Stimulated activated naive CD8-positive, alpha-beta T cell treated with anti-CD3 and anti-CD28 coated beads, Interleukin-15, Interleukin-2, amounts not matched to agents 100 ng/mL and 50 ng/mL, for 24 hours (primary cell): ENCODE measurements at regions not wholly inside any gene's neighbourhood (a gene's known extent, or its start where the extent isn't known, plus 50 kb on each side); places are given as distances from the start of the nearest gene placed in this dataset.

Source experiments
- H3K27ac Mint-ChIP-seq: one replicate; pipeline ENCODE4 v1.8.0; 2021; ENCODE audit warnings: mild to moderate bottlenecking, mixed read lengths
- H3K27me3 Mint-ChIP-seq: one replicate; pipeline ENCODE4 v1.8.0; 2021; ENCODE audit warnings: mixed read lengths
- H3K36me3 Mint-ChIP-seq: one replicate; pipeline ENCODE4 v1.8.0; 2021; ENCODE audit warnings: low read depth, mixed read lengths
- H3K4me1 Mint-ChIP-seq: one replicate; pipeline ENCODE4 v1.8.0; 2021; ENCODE audit warnings: low read depth, mixed read lengths
- H3K4me3 Mint-ChIP-seq: one replicate; pipeline ENCODE4 v1.8.0; 2021; ENCODE audit warnings: mild to moderate bottlenecking, mixed read lengths
- H3K9me3 Mint-ChIP-seq: one replicate; pipeline ENCODE4 v1.8.0; 2021; ENCODE audit warnings: mixed read lengths

DNA sequence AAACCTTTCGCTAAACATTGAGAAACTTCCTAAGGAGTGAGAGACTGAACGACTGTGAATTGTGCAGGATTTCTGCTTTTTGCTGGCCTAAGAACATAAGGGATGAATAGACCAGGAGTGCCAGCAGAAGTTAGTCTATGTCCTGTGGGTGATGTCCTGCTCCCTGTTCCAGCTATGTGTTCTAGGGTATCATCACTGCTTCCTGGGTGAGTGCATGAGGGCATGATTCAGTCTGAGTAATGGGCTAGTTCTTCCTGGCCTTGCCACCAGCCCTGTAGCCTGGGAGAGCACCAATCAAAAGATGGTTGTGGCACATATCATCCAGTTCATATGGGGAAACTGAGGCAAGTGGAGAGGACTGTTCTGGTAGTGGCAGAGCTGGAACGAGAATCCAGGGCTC is 153.9 kb upstream of the TPM1 start:
- no peak overlapping the region for H3K27ac Mint-ChIP-seq
- no peaks in the 10 kb centered on the region for H3K4me1 Mint-ChIP-seq
- H3K27me3 Mint-ChIP-seq, result peaks cover 32% of the 10 kb centered on the region
- no peaks in the 10 kb centered on the region for H3K9me3 Mint-ChIP-seq
- H3K4me3 Mint-ChIP-seq, result no peak overlapping the region
- no peaks in the 10 kb centered on the region for H3K36me3 Mint-ChIP-seq

GRCh38 chr15:62889141-62889661 is 153.3 kb upstream of the TPM1 start:
- Mint-ChIP-seq H3K27me3 (peaks cover 32% of the 10 kb centered on the region), H3K36me3 (no peaks in the 10 kb centered on the region), H3K4me3 (no peak overlapping the region), H3K27ac (no peak overlapping the region), H3K4me1 (no peaks in the 10 kb centered on the region), H3K9me3 (no peaks in the 10 kb centered on the region)

GRCh38 chr15:62889734-62890505 is 152.6 kb upstream of the TPM1 start:
- H3K4me3 Mint-ChIP-seq, result no peak overlapping the region
- no peaks in the 10 kb centered on the region for H3K36me3 Mint-ChIP-seq
- no peaks in the 10 kb centered on the region for H3K4me1 Mint-ChIP-seq
- H3K9me3 Mint-ChIP-seq, result no peaks in the 10 kb centered on the region
- no peak overlapping the region for H3K27ac Mint-ChIP-seq
- H3K27me3 Mint-ChIP-seq, result peaks cover 32% of the 10 kb centered on the region

- H3K27me3 Mint-ChIP-seq, result peaks cover 11% of the 10 kb centered on the region
- H3K9me3 Mint-ChIP-seq, result no peaks in the 10 kb centered on the region
- H3K27ac Mint-ChIP-seq, result no peak overlapping the region
- H3K4me1 Mint-ChIP-seq, result no peaks in the 10 kb centered on the region
- H3K36me3 Mint-ChIP-seq, result no peaks in the 10 kb centered on the region
- no peak overlapping the region for H3K4me3 Mint-ChIP-seq
Observed at GRCh38 chr15:62894322-62895085, 148.0 kb upstream of the TPM1 start.

- peaks cover 4% of the 10 kb centered on the region for H3K27me3 Mint-ChIP-seq
- H3K9me3 Mint-ChIP-seq, result no peaks in the 10 kb centered on the region
- no peak overlapping the region for H3K27ac Mint-ChIP-seq
- H3K36me3 Mint-ChIP-seq, result no peaks in the 10 kb centered on the region
- H3K4me1 Mint-ChIP-seq, result no peaks in the 10 kb centered on the region
- H3K4me3 Mint-ChIP-seq, result no peak overlapping the region
Observed at GRCh38 chr15:62895139-62895866, 147.2 kb upstream of the TPM1 start.

- no peak overlapping the region for H3K27ac Mint-ChIP-seq
- H3K4me3 Mint-ChIP-seq, result no peak overlapping the region
- H3K9me3 Mint-ChIP-seq, result no peaks in the 10 kb centered on the region
- H3K36me3 Mint-ChIP-seq, result no peaks in the 10 kb centered on the region
- no peaks in the 10 kb centered on the region for H3K4me1 Mint-ChIP-seq
- peaks cover 4% of the 10 kb centered on the region for H3K27me3 Mint-ChIP-seq
Observed at GRCh38 chr15:62895905-62896316, 146.6 kb upstream of the TPM1 start.

GRCh38 chr15:62896380-62896866 is 146.1 kb upstream of the TPM1 start:
- no peaks in the 10 kb centered on the region for H3K4me1 Mint-ChIP-seq

GRCh38 chr15:62896969-62897486 is 145.5 kb upstream of the TPM1 start:
- peaks cover 4% of the 10 kb centered on the region for H3K27me3 Mint-ChIP-seq
- H3K27ac Mint-ChIP-seq, result no peak overlapping the region
- H3K36me3 Mint-ChIP-seq, result no peaks in the 10 kb centered on the region
- no peaks in the 10 kb centered on the region for H3K4me1 Mint-ChIP-seq
- H3K4me3 Mint-ChIP-seq, result no peak overlapping the region
- no peaks in the 10 kb centered on the region for H3K9me3 Mint-ChIP-seq

More at GRCh38 chr15:62896380-62896866, 146.1 kb upstream of the TPM1 start:
- H3K9me3 Mint-ChIP-seq, result no peaks in the 10 kb centered on the region
- no peak overlapping the region for H3K27ac Mint-ChIP-seq
- H3K36me3 Mint-ChIP-seq, result no peaks in the 10 kb centered on the region
- H3K4me3 Mint-ChIP-seq, result no peak overlapping the region
- peaks cover 4% of the 10 kb centered on the region for H3K27me3 Mint-ChIP-seq

DNA sequence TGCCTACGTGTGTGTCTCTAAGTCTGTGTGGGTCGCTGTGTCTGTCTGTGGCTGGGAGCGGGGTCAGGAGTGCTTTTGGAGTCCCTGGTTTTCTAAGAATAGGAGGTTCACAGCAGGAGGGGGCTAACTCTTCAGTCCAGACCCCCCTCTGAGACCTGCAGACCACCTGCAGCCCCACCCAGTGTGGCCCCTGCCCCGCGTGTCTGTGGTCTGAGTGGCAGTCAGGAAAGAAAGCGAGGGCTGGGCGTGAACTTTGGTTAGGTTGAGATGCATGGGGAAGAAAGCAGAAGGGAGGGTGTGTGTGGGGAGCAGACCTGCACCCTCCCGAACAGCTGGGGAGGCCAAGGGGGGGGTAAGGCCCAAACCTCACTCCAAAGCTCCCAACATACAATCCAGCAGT is 144.9 kb upstream of the TPM1 start:
- H3K36me3 Mint-ChIP-seq, result no peaks in the 10 kb centered on the region
- H3K4me1 Mint-ChIP-seq, result no peaks in the 10 kb centered on the region
- no peak overlapping the region for H3K27ac Mint-ChIP-seq
- no peak overlapping the region for H3K4me3 Mint-ChIP-seq
- H3K27me3 Mint-ChIP-seq, result peaks cover 4% of the 10 kb centered on the region
- no peaks in the 10 kb centered on the region for H3K9me3 Mint-ChIP-seq

DNA sequence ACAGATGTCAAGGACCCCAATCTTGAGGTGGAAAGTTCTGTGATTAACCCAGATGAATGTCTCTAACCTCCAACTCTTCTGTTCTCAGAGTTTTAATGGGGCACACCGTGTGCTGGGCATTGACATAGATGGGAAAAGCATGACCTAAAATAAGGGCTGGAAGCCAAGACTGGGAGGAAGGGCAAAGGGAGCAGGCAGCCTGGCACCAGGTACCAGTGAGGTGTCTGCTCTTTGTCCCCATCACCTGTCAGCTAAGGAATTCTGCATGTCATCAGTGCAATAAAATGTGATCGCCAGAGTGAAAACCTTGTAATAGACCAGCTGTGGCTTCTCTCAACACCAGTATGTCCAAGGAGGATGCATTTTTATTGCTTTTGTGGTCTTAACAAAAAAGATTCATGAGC is 143.5 kb upstream of the TPM1 start:
- Mint-ChIP-seq H3K27ac (no peak overlapping the region), H3K9me3 (no peaks in the 10 kb centered on the region), H3K4me3 (no peak overlapping the region), H3K4me1 (no peaks in the 10 kb centered on the region), H3K36me3 (no peaks in the 10 kb centered on the region), H3K27me3 (peaks cover 4% of the 10 kb centered on the region)

GRCh38 chr15:62900071-62900802 is 142.3 kb upstream of the TPM1 start:
- no peaks in the 10 kb centered on the region for H3K36me3 Mint-ChIP-seq
- no peak overlapping the region for H3K4me3 Mint-ChIP-seq
- no peak overlapping the region for H3K27ac Mint-ChIP-seq
- H3K9me3 Mint-ChIP-seq, result no peaks in the 10 kb centered on the region
- peaks cover 4% of the 10 kb centered on the region for H3K27me3 Mint-ChIP-seq
- H3K4me1 Mint-ChIP-seq, result no peaks in the 10 kb centered on the region

DNA sequence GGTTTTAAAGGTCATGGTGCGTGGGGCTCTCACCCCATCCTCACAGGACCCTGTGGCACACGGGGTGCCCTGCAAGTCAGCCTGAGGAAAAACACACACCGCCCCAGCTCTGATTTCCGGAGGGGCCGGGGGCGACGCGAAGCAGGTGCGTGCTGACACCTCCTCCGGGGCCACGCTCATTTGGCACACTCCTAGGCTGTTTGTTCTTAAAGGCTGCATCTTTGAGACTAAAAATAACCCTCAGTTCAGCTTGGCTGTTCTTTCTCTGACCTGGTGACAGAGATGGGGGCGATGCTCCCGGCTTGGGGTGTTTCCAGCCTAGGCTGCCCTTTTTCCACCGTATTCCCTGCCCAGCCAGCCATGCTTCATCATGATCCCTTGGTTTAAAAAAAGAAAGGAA is 141.5 kb upstream of the TPM1 start:
- peaks cover 4% of the 10 kb centered on the region for H3K27me3 Mint-ChIP-seq
- H3K4me3 Mint-ChIP-seq, result no peak overlapping the region
- no peaks in the 10 kb centered on the region for H3K36me3 Mint-ChIP-seq
- no peaks in the 10 kb centered on the region for H3K4me1 Mint-ChIP-seq
- no peak overlapping the region for H3K27ac Mint-ChIP-seq
- H3K9me3 Mint-ChIP-seq, result no peaks in the 10 kb centered on the region

DNA sequence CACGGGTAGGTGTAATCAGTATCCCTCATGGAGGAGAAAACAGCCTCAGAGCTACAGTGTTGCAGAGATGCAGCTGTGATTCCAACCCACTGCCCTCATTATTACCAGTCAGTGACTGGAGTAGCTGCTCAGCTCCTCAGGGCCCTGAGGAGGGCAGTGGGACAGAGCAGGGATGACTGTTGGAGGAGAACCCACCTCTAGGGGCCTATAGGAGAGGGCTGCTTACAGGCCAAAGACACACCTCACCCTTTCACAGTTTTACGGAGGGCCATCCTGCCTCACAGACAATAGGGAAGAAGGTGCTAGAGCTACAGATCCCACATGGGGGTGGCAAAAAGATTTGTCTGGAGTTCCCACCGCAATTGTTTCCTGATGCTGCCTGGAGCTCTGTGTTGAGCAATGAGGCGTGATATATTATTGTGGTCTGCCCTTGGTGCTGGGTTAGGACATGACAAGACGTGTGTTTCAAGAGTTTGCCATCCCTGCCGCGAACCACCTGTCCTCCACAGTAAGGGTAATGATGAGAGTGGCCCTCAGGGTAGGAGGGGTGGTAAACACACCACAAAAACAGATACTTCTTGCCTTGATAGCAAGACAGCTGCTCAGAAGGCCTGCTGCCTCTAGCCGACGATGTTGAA is 140.5 kb upstream of the TPM1 start:
- Mint-ChIP-seq H3K4me1 (no peaks in the 10 kb centered on the region), H3K36me3 (no peaks in the 10 kb centered on the region), H3K9me3 (no peaks in the 10 kb centered on the region), H3K27ac (no peak overlapping the region), H3K27me3 (peaks cover 4% of the 10 kb centered on the region), H3K4me3 (no peak overlapping the region)

GRCh38 chr15:62902821-62903220 is 139.7 kb upstream of the TPM1 start:
- no peak overlapping the region for H3K27ac Mint-ChIP-seq
- H3K9me3 Mint-ChIP-seq, result no peaks in the 10 kb centered on the region
- H3K4me1 Mint-ChIP-seq, result no peaks in the 10 kb centered on the region
- no peaks in the 10 kb centered on the region for H3K27me3 Mint-ChIP-seq
- H3K4me3 Mint-ChIP-seq, result no peak overlapping the region
- H3K36me3 Mint-ChIP-seq, result no peaks in the 10 kb centered on the region
